Erythroblast (primary cell): ENCODE measurements at regions not wholly inside any gene's neighbourhood (a gene's known extent, or its start where the extent isn't known, plus 50 kb on each side); places are given as distances from the start of the nearest gene placed in this dataset.
"Not testable (repeated sequence)": the region's sequence is repeated elsewhere in the genome, so short reads cannot be mapped to it uniquely, and the experiment has no call there.

Source experiments
- DNase-seq, 2 experiments: peaks; one replicate each; lab custom pipeline; 2025; lab: John Stamatoyannopoulos, UW
- GATA1 ChIP-seq: IDR thresholded peaks from 2 replicates; pipeline ENCODE4 v1.6.1; 2011; ENCODE audit warnings: low read depth, mild to moderate bottlenecking, control low read depth, low read length, moderate library complexity
- POLR2A ChIP-seq: IDR thresholded peaks from 2 replicates; pipeline ENCODE4 v1.6.1; 2011; ENCODE audit warnings: mild to moderate bottlenecking, low read length

DNA sequence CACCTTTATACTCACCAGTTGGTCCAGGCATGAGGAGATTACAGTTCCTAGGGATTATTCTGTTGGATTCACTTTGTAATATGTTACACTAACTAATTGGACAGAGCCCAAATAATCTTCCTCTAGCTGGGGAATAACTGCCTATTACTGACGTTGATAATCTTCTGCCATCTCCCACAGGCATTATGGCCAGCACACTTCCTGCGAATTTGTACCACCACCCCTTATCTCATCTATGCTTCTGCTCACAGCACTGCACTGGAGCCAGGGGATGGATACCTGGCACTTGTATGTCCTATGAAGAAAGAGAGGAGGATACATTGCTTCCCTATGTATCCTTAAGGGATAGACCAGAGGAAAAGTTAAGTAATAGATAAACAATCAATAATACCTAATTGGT, 494.8 kb upstream of the MAN1A1 start:
- no peak for TF ChIP-seq GATA1
- no peak for DNase-seq

DNA sequence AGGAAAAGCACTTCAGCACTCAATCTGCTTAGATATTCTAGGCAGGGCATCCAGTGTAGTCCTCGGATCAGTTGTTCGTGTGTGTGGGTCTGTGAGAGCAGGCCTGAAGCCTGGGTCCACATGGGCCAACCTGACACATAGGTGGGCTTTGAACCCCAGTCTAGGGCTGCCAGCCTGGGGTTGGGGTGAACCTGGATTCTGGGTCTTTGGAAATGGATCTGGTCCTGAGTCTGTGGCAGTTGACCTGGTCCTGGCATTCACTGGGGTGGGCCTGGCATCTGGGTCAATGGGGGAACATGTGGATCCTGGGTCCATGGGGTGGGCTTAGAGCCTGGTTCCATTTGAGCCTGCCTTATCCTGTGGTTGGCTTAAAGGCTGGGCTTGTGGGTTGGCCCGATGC, 492.6 kb upstream of the MAN1A1 start:
- DNase-seq, result no peak
- TF ChIP-seq POLR2A (no peak), GATA1 (no peak)

DNA sequence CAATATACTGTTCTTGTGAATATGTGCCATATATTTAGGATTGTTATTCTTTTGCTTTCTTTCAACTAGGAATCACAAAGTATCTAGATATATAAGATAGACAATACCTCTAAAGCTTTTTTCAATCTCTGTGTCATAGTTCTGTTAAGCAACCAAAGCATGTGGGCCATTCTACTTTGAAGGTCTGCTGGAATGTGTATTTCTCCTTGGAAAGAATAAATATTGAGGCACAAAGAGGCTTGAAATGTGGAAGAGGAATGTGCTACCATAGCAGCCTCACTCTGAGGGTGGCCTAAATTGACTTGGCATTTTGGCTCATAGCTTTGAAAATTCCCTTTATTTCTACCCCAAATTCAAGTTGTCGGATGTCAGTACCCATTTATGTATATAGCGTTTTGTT, 488.5 kb upstream of the MAN1A1 start:
- TF ChIP-seq GATA1 (no peak), POLR2A (no peak)
- no peak for DNase-seq

DNA sequence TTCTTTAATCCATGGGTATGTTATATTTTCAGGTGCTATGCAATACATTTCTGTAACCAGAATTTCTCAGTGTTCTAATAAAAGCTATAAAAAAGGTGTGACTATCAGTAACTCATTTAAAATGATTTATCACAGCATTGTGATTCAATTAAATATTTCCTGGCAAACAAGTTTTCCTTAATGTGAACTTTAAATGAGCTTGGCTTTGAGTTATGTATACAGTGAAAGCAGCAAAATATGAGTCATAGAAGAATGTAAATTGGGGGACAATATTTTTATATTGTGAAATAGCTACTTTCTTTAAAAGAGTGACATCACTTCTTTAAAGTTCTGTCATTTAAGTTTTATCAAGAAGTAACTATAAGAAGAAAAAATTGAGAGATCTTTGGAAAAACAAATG, 484.9 kb upstream of the MAN1A1 start:
- TF ChIP-seq POLR2A (no peak), GATA1 (no peak)
- DNase-seq, result no peak

DNA sequence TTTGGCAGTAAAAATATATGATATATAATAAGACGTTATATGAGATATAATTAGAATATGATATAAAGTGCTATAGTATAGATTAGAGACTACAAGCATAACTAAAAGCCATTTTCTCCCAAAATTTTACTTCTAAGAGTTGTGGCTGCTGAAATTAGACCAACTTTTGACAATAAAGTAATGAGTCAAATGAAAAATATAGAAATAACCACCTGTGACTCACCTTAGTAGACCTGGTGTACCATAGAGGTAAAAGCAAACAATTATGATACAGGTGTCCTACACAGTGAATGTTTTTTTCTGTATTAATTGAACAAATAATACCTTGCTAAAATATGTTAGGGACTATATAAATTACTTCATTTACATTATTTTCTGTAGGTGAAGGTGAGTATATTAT, 482.9 kb upstream of the MAN1A1 start:
- TF ChIP-seq GATA1, result no peak
- TF ChIP-seq POLR2A, result no peak
- no peak for DNase-seq

DNA sequence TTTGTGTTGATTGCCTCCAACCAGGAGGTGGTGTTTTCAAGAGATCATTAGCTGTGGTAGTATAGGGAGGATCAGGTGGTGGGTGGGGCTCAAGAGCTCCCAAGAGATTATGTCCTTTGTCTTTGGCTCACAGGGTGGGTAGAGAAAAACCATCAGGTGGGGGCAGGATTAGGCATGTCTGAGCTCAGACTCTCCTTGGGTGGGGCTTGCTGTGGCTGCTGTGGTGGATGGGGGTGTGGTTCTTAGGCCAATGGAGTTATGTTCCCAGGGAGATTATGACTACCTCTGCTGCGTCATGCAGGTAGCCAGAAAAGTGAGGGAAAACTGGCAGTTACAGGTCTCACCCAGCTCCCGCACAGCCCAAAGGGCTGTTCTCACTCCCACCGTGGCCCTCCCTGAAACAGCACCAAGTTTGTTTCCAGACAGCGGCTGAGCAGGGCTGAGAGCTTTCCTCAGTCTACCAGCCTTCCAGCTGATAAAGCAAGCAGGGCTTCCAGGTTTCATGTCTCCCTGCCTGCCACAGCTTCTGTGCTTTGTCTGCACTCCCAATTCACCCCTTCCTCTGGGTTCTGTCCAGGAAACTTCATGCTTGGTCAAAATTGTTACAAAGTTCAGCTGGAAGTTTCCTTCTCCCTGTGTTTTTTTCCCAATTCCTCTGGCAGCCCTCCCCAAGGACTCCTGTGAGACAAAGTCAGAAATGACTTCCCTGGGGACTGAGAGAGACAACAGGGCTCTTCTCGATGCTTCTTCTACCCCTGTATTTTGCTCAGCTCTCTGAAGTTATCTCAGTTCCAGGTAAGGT, 481.1 kb upstream of the MAN1A1 start:
- no peak for TF ChIP-seq GATA1
- TF ChIP-seq POLR2A, result no peak
- no peak for DNase-seq

DNA sequence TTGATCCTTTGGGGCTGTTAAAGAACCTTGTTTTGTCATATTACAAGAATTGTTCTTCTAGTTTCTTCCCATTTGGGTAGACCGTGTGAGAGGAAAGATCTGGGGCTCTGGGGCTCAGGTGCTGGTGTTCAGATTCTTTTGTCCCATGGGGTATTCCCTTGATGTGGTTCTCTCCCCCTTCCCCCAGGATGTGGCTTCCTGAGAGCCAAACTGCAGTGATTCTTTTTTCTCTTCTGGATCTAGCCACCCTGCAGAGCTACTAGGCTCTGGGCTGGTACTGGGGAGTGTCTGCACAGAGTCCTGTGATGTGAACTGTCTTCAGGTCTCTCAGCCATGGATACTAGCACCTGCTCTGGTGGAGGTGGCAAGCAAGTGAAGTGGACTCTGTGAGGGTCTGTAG, 480.5 kb upstream of the MAN1A1 start:
- no peak for DNase-seq
- TF ChIP-seq GATA1 (no peak), POLR2A (no peak)

DNA sequence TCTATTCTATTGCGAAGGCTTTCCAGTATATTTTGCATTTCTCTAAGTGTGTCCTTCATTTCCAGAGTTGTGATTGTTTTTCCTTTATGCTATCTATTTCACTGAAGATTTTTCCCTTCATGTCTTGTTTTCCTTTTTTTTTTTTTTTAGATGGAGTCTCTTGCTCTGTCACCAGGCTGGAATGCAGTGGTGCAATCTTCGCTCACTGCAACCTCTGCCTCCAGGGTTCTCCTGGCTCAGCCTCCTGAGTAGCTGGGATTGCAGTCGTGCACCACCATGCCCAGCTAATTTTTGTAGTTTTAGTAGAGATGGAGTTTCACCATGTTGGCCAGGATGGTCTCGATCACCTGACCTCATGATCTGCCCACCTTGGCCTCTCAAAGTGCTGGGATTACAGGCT, 479.9 kb upstream of the MAN1A1 start:
- not testable (repeated sequence) for DNase-seq

DNA sequence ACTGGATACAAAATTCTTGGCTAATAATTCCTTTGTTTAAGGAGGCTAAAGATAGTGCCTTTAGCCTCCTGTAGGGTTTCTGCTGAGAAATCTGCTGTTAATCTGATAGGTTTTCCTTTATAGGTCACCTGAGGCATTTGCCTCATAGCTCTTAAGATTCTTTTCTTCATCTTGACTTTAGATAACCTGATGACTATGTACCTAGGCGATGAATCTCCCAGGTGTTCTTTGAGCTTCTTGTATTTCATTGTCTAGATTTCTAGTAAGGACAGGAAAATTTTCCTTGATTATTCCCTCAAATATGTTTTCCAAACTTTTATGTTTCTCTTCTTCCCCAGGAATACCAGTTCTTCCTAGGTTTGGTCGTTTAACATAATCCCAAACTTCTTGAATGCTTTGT, 479.4 kb upstream of the MAN1A1 start:
- no peak for DNase-seq

DNA sequence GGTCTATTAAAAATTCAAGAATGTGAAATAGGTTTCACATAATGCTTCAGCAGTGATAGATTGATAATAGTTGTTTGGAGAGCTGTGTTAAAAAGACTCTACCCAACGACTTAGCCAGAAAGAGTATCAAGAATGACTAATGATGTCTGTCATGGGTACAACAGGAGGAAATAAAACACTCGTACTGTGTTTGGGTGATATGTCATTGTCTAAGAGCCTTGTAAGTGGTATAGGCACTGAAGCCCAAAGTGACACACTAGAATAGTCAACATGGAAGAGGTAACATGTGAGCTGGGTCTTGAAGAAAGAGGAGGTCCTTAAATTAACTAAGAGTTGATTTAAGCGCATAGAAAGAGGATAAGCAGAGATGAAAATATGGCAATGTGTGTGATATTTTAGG, 471.8 kb upstream of the MAN1A1 start:
- DNase-seq, result no peak
- TF ChIP-seq GATA1, result no peak
- no peak for TF ChIP-seq POLR2A

More for the DNA sequence above, 479.4 kb upstream of the MAN1A1 start:
- TF ChIP-seq GATA1, result no peak
- no peak for TF ChIP-seq POLR2A

DNA sequence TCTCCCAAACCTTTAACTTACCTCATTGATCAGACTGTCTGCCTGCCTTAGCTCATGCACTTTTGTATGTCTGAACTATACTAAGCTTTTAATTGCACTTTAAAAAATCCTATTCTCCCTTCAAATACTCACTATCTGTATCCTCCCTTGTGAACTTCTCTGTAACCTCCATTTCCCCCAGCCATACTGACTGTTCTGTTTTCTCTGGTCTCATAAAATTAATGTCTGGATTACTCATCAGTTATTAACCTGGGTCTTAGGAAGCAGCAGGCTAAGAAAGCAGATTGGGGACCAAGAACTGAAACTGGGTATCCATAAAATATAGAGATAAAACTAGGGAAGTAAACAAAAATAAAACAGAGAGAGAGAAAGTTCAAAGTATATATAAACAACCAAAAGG, 469.3 kb upstream of the MAN1A1 start:
- DNase-seq, result no peak
- TF ChIP-seq POLR2A, result no peak

DNA sequence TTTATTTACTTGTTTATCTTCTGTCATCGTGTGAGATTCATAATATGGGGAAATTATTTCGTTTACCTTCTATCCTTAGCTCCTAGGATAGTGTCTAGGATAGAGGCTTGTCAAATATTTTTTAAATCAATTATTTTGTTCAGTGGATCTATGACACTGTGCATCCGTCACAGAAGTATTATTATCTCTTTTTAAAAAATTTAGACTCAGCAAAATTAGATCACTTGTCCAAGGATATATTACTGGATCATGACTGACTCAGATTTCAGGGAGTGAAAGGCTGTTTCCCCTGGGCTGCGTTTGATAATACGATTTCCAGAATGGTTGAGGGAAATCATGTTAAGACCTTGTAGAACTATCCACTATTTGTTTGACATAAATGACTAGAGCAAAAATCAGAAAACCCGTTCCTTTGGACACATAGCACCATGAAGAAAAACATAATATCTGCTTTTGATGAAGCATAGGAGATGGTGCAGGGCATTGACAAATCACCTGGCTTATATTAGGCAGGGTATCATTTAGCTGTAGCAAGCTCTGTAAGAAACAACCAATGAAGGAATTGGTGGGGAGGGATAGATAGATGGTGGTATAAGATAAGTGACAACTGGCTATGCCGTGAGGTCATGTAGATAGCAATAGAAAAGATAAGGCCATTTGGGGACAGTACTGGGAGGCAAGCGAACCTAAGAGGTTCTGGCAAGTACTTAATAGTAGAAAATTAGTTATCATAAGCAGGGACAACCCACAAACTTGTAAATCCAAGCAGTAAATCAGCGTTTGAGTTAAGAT, 465.2 kb upstream of the MAN1A1 start:
- TF ChIP-seq POLR2A, result no peak
- TF ChIP-seq GATA1, result no peak
- DNase-seq, result no peak

DNA sequence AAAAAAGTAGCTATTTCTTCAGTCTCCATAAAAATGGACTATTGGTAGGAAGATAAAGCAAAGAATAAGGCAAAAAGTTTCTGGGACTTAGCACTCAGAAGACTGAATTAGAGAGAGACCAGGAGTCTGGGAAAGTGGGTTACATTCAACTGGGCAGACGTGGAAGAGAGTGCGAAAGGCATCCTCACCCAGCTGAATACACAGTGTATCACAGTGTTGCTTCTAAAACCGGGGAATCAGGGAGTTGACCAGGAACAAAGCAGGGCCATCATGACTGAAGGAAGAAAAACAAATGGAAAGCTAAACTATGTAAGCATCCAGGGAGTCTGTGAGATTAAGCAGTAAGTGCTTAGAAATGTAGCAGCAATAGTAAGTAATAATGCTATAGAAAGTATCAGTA, 452.9 kb upstream of the MAN1A1 start:
- TF ChIP-seq POLR2A, result no peak
- TF ChIP-seq GATA1, result no peak
- DNase-seq, result no peak

DNA sequence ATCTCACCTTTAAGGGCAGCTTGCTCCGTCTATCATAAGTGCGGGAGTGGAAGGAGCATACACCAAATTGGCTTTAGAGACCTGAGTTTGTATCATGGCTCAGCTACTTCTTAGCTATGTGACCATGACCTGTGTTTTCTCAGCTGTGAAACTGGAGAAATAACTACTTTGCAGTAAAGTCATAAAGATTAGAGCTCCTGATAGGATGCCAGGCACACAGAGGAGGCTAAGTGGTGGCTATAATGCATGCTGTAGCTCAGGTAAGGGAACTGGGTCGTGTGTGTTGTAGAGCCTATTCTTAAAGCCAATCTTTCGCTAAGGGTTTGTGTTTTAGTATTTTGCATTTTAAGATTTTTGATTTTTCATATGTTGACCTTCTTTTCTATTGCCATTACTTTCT, 451.5 kb upstream of the MAN1A1 start:
- TF ChIP-seq GATA1 (no peak), POLR2A (no peak)
- DNase-seq, result no peak

DNA sequence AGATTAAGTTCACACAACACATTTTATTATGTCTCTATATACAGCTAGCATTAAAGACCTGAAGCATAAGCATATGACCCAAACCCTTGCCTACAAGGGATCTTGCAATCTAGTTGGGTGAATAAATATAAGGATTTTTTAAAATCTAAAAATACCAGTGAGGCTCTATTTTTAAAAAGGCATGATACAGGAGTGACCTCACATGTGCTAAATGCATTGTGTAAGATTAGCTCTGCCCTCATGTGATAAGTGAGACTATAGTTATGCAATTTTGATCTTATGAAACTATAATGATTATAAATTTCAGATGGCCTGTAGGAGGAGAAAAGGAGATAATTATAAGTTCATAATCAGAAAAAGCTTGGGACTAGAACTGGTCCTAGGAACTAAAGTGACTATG, 451.0 kb upstream of the MAN1A1 start:
- TF ChIP-seq POLR2A (no peak), GATA1 (no peak)
- no peak for DNase-seq
